ENCODE measurements at regions not wholly inside any gene's neighbourhood (a gene's known extent, or its start where the extent isn't known, plus 50 kb on each side); places are given as distances from the start of the nearest gene placed in this dataset.
"Not testable (repeated sequence)": the region's sequence is repeated elsewhere in the genome, so short reads cannot be mapped to it uniquely, and the experiment has no call there.

DNA sequence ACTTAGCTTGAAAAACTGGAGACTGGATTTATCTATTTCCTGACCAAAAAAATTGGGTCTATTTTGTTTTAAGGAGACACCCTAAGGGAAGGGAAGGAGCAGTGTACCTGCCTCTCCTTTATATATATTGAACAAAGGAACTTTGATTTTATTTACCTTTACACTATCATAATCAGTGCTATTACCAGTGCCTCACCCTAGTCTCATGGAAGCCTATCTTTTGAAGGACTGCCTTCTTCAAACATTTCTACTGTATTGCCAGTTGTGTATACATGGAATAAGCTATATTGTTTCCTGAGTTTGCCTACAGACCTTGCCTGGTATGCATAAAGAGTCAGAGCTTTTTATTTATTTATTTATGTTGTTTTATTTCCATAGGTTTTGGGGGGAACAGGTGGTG lies 124.9 kb downstream of the UTRN start:
- H3K4me3 ChIP-seq (ENCODE audit: low read depth, low read length): no peak overlapping the region
- TF ChIP-seq, protein P1, sequence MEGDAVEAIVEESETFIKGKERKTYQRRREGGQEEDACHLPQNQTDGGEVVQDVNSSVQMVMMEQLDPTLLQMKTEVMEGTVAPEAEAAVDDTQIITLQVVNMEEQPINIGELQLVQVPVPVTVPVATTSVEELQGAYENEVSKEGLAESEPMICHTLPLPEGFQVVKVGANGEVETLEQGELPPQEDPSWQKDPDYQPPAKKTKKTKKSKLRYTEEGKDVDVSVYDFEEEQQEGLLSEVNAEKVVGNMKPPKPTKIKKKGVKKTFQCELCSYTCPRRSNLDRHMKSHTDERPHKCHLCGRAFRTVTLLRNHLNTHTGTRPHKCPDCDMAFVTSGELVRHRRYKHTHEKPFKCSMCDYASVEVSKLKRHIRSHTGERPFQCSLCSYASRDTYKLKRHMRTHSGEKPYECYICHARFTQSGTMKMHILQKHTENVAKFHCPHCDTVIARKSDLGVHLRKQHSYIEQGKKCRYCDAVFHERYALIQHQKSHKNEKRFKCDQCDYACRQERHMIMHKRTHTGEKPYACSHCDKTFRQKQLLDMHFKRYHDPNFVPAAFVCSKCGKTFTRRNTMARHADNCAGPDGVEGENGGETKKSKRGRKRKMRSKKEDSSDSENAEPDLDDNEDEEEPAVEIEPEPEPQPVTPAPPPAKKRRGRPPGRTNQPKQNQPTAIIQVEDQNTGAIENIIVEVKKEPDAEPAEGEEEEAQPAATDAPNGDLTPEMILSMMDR (IDR thresholded peaks at IDR 0.05; ENCODE audit: low read depth, low read length): no peak

DNA sequence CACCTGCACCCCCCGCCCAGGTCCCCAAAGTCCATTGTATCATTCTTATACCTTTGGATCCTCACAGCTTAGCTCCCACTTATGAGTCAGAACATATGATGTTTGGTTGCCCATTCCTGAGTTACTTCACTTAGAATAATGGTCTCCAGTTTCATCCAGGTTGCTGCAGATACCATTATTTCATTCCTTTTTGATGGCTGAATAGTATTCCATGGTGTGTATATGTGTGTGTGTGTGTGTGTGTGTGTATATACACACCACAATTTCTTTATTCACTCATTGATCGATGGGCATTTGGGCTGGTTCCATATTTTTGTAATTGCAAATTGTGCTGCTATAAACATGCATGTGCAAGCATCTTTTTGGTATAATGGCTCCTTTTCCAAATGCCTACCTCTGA lies 125.4 kb downstream of the UTRN start:
- not testable (repeated sequence) for H3K4me3 ChIP-seq (ENCODE audit: low read depth, low read length)

DNA sequence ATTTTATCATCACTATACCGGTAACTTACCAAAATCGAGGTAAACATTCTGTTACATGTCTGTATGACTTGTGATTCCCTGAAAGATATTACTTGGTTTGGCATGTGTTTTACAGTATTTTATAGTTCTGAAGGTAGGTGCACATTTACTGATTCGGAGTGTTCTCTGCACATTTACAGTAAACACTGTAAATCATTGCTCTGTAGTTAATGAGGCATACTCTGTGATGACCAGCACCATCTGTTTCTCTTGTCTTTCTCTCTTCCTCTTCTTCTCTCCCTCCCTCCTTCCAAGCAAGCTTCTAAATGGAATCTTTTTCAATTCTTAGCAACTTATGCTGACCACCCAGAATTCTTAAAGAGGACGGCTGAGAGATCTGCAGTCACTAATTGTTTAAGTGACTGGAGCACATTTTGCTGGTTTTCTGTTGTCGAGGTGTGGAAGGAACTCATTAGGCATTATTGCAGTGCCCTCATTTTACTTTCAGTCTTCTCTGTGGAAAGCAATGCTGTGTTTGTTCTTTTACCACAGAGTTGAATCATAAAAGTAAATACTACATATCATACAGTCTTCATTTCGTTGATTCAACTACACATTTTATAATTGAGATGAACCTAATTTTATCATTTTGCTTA lies 126.5 kb downstream of the UTRN start:
- H3K4me3 ChIP-seq (ENCODE audit: low read depth, low read length): no peak overlapping the region
- TF ChIP-seq, protein P1 (IDR thresholded peaks at IDR 0.05; ENCODE audit: low read depth, low read length): no peak

DNA sequence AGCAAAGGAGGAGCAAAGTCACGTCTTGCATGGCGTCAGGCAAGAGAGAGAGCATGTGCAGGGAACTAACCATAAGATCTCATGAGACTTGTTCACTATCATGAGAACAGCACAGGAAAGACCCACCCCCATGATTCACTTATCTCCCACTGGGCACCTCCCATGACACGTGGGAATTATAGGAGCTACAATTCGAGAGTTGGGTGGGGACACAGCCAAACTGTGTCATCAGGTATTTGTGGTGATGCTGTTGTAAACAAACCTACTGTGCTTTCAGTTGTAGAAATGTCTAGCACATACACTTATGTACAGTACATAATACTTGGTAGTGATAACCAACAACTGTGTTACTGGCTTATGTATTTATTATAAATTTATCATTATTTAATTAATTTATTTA lies 128.3 kb downstream of the UTRN start:
- no peak overlapping the region for H3K4me3 ChIP-seq (ENCODE audit: low read depth, low read length)
- TF ChIP-seq, protein P1 (IDR thresholded peaks at IDR 0.05; ENCODE audit: low read depth, low read length): no peak

DNA sequence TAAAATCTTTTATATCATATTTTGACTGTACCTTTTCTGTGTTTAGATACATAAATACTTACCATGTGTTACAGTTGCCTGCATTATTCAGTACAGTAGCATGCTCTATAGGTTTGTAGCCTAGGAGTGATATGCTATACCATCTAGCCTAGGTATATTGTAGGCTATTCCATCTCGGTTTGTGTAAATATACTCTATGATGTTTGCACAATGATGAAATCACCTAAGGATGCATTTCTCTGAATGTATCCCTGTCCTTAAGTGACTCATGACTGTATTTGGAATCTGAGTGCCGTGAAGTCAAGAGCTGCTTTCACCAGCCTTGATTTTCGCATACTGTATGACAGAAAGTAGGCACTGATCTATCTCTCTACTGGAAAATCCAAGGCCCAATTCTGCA lies 129.9 kb downstream of the UTRN start:
- TF ChIP-seq, protein P1 (IDR thresholded peaks at IDR 0.05; ENCODE audit: low read depth, low read length): no peak
- no peak overlapping the region for H3K4me3 ChIP-seq (ENCODE audit: low read depth, low read length)

DNA sequence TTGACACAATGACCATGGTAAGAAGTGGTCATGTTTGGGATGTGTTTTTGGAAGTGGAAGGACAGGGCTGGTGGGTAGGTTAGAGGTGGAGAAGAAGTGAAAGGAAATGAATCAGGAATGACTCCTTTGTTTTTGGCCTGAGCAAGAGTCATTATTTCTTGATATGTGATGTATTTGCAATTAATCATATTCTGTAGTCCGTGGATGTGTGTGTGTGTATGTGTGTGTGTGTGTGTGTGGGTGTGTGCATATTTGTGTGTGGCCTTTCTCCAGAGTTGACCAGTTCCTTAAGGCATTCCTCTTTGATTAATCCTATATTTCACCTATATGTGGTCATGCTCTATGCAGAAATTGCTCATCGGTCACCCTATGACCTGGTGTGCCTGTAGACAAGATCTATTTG lies 130.7 kb downstream of the UTRN start:
- H3K4me3 ChIP-seq (ENCODE audit: low read depth, low read length): 0 out of 2 replicates have a peak overlapping the region, but pooled peaks have one; percentile 6

DNA sequence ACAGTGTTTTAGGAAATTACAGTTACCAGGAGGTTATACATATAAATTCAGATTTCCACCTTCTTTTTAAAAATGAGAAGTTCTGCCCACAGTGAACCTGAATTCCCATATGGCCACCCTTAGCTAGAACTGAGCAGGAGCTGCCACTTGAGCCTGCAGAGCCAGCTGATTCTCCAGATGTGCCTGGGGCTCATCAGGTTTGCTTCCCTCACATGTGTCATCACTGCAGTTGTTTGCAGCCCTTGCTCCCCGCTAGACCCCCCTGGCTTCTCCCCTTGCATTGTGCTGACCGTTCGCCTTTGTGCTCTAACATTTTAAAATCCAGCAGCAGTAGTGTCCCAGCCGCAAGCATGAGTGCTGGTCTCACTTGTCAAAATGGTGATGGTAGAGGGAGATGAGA lies 131.1 kb downstream of the UTRN start:
- H3K4me3 ChIP-seq (ENCODE audit: low read depth, low read length): no peak overlapping the region

More for the DNA sequence above, 130.7 kb downstream of the UTRN start:
- TF ChIP-seq, protein P1 (IDR thresholded peaks at IDR 0.05; ENCODE audit: low read depth, low read length): no peak

More for the DNA sequence above, 131.1 kb downstream of the UTRN start:
- TF ChIP-seq, protein P1 (IDR thresholded peaks at IDR 0.05; ENCODE audit: low read depth, low read length): no peak

Measured in WI38 (cell line).